GM21515 (cell line): ENCODE measurements at regions not wholly inside any gene's neighbourhood (a gene's known extent, or its start where the extent isn't known, plus 50 kb on each side); places are given as distances from the start of the nearest gene placed in this dataset.

Source experiments
- ATAC-seq: cut with Tn5 transposase; IDR thresholded peaks from one replicate; pipeline ENCODE4 v1.9.1; 2021; ENCODE audit not compliant: unreplicated experiment

DNA sequence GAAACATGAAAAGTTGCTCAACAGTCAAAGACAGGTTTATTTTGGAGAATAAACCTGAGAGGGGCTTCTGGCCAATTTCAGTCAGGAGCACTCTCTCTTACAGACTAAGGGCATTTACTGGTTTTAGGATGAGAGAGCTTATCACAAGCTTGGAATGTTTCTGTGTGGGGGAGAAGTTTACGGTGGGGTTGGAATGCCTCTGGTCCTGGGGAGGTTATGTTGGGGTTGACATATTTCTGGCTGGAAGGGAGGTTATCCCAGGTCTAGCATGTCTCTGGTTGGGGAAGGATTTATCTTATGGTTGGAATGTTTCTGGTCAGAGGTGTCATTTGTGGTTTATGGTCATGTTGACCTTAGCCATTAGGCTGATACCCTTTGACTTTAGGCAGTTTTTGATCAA is 1867.3 kb downstream of the EFNA5 start:
- ATAC-seq, result no peak

DNA sequence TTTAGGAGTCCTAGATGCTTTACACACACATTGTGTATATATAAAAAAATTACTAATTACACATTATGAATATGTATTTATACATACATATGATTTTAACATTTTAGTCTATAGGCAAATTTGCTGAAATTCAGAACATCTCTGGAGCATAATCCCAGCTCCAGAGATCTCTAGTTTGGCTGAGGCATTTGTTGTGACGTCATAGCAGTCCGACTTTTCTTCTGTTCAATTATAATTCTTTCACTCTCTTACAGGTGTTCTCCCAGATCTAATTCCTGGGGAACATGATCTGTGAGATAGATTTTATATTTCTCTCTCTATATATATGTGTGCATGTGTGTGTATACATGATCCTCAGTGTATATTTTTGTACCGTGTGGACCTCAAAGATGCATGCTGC is 1876.2 kb downstream of the EFNA5 start:
- no peak for ATAC-seq

DNA sequence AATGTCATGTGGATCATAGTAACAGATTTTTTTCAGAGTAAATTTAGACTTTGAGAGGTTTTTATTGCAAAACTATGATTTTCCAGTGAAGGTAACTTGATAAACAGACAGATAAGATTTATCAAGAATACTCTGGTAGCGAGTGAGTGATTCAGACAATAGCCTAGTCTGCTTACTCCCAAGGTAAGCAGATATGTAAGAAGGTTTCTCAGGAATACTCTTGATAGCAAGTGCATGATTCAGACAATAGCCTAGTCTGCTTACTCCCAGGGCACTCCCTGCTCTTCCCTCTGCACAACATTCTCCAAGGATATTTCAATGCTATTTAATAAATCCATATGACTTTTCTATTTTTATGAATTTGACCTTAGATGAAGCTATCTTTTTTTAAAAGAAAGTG is 1881.5 kb downstream of the EFNA5 start:
- no peak for ATAC-seq

DNA sequence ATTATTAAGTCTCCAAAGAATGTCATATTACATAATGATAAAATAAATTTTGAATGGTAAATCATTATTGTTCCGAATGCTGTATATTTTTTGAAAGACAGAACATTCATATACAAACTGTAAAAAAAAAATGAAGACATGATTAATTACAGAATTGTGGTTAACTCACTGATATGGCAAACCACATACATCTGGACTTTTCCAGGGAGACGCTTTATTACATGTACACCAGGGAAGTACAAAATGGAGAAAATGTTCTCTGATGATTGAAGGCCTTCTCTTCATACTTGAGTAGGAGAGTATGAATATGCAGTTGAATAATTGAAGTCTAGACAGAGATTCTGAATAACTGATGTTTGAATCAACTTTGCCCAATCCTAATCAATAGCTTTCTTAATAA is 1886.9 kb downstream of the EFNA5 start:
- no peak for ATAC-seq

DNA sequence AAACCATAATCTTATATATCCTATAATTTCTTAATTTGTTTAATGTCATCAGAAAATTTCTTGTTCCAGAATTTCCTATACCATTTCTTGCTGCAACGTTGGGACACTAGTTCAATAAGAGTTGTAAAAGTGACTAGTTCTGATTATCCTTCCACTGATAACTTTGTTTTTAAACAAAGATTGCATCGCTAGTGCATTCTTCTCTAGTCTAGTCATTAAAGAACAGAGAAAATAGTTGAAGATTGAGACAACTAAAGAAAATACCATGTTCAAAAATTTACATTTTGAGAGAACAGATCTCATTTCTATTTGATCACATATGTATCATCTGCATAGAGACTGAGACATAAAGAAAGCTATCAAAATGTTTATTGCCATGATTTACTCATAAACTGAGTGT is 1888.2 kb downstream of the EFNA5 start:
- no peak for ATAC-seq

DNA sequence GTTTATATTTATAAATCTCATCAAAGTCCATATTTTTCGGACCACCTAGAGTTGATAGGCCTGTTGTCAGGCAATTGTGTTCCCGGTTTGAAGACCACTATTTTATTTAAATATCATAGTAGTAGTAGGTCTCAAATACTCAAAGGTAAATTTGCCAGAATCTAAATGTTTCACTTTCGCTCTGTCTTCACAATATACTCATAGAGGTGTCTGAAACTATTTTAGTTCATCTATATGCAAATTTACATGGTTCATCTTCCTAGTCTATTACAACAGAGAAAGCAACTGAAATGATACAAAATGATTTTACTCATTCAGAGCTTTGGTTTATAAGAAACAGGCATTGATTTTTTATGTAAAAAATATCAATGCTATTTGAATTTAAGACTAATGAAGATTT is 1897.5 kb downstream of the EFNA5 start:
- no peak for ATAC-seq

DNA sequence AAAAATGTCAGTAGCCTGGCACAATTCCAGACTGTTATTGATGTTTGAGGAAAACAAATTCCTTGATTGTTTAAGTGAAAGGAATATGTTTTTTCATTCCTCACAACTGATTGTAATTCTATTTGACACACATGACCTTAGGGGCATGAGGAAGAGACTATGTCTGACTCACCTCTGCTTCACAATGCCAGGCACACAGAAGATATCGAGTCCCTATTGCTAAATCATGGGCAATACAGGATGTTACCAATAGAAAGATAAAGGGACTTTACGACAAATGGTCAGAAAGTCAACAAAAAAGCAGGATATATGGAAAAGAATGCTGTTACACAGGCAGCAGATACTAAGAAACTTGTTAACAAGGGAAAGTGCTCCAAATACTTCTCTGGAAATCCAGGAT is 1903.5 kb downstream of the EFNA5 start:
- no peak for ATAC-seq

DNA sequence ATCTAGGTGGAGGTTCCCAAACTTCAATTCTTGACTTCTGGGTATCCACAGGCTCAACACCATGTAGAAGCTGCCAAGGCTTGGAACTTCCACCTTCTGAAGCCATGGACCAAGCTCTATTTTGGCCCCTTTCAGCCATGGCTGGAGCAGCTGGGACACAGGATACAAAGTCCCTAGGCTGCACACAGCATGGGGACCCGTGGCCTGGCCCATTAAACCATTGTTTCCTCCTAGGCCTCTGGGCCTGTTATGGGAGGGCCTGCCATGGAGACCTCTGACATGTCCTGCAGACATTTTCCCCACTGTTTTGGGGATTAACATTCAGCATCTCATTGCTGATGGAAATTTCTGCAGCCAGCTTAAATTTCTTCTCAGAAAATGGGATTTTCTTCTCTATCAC is 1908.0 kb downstream of the EFNA5 start:
- no peak for ATAC-seq

DNA sequence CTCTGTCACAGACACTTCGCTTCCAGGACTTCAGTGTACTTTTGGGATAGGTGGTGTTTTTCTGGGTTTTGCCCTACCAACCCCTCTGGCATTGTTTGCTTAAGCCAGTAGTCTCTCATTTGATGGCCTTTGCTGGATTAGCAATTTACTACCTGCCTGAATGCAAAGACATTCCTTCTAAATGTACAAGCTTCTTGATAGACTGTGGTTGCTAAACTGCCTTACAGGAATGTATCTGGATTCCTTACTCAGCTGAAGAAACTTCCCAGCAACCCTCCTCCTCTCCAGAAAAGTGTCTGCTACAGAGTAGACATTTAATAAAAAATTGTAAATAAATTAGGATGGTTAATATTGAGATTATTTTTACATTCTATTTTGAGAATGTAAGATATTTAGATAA is 1916.7 kb downstream of the EFNA5 start:
- ATAC-seq, result no peak

DNA sequence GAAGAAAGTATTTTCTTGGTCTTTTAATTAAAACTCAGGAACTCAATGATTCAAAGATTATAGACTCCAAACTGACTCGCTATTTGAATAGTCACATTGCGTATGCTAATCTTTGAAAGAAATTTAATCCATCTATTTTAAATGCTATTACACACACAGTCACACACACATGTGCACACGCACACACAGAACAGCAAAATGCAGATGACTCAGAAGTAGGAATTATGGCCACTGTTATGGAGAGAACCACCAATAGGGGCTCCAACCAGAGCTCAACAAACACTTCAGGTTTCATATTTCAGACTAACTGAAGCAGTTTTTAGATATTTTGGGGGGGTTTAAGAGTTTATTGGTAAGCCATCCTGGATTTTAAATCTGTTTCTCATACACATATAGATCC is 1917.9 kb downstream of the EFNA5 start:
- no peak for ATAC-seq

DNA sequence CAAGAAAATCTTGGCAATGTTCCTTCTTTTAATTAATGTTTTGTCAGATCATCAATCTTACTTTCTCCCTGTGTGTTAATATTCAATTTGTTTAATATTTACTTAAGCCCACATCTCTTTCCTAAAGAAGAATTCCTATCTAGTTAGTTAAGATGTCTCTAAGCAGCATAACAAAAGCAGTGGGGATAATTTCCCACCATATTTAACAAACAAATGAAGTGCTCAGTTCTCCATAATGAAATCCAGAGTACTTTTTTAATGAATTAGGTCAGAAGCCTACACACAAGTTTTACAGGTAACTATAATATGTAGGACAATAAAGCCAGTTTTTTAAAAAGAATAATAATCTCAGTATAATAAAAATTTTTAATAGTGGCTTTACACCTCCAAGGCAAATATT is 1918.8 kb downstream of the EFNA5 start:
- ATAC-seq, result no peak

DNA sequence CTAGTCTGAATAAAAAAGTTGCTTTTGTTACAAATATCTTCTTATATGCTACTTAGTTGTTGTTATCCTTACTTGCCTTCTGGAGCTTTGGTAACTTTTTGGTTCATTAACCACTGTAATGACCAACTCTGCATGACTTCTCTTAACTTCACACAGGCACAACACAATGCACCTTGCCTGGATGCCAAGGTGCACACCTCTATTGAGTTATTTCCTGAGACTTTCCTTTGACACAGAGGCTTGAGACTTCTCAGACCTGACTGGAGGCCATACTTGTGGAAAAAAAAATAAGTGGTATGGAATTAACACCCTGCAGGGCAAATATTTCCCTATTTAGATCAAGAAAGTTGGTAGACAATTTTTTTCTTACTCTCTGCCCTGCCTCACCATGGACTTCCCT is 1925.6 kb downstream of the EFNA5 start:
- ATAC-seq, result no peak

DNA sequence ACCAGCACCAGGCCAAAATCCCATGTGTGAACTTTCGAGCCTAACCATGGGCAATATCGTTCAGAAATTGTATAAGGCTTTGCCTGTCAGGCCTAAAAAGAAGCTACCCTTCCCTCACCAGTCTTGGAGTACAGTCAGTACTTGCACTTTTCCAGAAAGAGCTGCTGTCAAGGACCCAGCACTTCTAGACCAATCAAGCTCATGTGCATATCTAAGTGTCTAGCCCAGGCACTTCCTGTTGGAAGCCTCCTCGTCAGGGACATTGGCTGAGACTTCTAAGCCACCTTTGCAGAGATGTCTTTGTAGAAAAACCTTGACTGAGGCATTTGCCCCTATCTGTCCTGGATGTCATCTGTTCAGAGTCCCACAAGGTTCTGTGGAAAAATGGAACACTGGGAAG is 1930.5 kb downstream of the EFNA5 start:
- no peak for ATAC-seq

DNA sequence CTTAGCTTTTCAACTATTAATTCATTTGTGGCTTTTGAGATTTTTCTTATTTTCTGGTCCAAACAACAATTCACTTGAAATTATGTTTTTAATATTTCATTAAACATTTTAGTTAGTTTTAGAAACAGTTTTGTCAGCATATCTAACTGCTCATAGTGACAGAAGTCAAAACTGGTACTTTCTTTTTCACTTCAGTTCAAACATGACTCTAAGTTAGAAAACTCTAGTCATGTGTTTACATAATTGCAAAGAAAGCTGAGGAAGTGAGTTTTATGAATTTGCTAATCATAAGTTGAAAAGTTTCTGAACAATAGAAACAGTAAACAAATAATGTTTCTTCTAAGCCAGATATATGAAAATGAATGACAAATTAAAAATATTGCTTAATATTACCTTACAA is 1931.0 kb downstream of the EFNA5 start:
- no peak for ATAC-seq

DNA sequence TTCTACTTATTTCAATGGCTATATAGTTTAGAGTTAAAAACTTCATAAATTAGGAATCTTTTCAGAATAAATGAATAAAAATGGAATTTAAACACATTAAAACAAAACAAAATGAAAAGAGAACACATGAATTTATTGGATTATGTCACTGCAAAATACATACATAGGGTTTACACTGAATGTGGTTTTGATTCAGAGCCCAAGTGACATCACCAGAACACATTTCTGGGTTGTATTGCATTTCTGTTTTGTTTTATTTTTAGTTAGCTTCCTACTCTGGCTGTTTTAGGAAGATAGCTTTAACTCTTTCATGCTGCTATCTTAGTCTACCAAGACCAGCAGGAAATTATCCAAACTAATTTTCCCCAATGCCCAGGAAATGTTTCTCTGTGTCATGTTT is 1935.0 kb downstream of the EFNA5 start:
- ATAC-seq, result no peak

DNA sequence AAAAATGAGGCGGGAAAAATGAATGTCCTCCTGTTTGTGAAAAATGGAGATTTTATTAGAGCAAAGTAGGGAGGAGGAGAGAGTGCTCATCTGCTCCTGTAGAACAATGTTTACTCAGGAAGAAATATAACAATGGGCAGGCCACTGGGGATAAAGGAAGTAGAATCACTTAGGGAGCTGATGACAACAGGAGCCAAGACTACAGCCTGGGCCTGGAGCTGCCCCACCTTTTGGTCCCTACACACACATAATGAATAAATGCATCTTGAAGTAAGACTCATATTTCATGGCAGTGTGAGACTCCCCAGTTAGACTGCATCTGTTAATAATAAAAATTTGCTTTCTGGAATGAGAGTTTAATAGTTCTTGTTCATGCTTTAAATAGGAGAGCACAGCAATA is 1939.8 kb downstream of the EFNA5 start:
- ATAC-seq, result no peak

DNA sequence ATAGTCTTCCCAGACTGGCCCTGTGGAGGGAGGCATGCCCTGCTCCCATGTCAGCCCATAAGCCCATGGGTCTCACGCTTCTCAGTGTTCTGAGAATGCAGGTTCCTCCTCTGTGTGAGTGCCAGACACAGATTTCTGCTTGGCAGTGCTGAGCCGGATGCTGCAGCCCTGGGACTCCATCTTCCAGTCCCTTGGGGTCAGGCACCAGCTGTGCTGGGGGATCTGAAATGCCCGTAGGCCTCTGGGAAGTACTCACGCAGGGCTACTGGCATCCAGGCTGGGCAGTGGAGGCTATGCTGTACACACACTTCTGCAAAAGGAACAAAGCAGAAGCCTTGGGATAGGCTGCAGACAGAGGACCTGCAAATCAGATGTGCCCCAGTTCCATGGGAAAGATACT is 1944.6 kb downstream of the EFNA5 start:
- ATAC-seq, result no peak

DNA sequence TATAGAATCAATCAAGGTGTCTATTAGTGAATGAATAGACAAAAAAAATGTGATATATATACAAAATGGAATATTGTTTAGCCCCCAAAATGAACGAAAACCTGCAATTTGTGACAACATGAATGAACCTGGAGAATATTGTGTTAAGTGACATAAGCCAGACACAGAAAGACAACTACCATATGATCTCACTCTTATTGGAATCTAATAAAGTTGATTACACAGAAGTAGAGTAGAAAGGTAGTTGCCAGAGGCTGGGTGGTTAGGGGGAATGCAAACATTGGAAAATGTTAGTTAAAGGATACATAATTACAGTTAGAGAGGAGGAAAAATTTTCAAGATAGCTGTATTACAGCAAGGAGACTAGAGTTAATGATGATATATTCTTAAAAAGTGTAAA is 1962.3 kb downstream of the EFNA5 start:
- ATAC-seq, result no peak

DNA sequence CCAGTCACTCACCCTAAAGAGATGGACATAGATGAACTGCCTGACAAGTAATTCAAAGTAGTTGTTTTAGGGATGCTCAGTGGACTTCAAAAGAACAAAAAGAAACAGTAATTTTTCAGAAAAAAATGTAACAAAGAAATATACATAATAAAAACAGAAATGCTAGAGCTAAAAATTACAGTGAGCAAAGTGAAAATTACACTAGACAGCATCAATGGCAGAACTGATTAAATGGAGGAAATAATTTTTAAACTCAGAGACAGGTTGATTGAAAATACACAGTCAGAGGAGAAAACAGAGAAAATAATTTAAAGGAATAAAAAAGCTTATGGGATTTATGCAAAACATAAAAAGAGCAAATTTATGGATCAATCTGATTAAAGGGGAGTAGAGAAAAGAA is 1968.4 kb downstream of the EFNA5 start:
- ATAC-seq, result no peak

DNA sequence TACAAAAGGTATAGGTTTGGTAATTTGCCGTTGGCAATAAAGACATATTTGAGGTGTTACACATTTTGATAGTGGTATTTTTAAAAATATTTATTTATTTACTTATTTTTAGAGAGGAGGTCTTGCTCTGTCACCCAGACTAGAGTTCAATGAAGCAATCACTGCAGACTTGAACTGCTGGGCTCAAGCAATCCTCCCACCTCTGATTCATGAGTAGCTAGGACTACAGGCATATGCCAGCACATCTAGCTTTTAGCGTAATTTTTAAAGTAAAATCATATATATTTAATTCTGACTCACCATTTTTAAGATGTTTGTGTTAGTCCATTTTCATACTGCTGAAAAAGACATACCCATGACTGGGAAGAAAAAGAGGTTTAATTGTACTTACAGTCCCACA is 1974.3 kb downstream of the EFNA5 start:
- no peak for ATAC-seq

DNA sequence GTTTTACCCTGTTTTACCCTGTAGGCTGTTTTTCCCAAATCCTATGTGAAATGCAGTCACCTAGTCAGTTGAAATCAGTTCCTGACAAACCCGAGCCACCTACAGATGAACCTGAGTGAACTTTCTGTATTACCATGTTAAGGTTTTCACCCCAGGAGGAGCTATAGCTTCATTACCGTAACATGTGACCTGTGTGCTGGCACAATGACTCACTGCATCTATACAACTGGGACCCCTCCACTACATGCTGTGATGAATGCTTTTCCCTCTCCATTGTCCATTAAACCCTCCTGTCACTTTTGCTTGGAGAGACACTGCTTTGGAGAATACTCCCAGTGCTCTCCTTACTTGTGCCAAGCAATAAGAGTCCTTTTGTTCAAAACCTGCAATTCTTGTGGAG is 1974.8 kb downstream of the EFNA5 start:
- no peak for ATAC-seq

DNA sequence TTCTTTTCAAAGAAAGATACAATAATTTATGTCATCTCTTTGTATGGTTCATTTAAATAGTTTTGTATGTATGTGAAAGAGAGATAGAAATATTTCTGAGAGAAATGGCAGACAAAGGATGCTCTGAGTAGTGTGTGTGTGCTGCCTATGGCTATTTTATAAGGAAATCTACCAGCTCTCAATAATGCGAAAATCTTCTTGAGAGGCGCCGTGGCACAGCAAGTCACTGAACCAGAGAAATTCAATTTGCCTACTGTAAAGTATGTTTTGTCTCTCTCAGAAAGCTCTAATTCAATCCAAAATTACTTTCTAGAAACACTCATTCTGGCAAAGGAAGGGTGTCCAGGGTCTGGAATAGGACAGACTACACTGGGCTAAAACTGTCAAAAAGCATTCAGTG is 1981.1 kb downstream of the EFNA5 start:
- ATAC-seq, result no peak

DNA sequence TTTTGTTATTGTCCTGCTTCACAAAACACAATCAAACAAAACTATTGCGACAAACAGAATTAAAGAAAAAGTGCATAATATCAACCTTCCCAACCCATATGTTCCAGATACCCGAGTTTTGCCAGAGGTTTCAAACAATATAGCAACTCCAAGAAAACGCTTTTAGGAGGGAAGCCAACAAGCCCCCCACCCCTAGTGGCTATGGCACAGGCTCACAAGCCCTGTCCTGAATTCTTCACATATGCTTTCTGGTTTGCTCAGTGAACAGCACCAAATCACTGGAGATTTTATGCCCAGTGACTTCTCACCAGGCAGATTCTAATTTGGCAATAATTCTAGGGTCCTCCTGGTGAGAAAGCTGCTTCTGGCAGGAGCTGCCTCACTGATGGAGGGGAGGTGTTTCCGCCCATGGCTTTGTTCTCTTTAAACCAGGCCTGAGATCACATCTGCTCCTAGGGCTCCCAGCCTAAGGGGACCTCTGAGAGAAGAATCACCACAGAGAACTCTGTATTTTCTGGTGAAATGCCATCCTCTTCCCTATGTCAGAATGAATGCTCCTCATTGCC is 1982.4 kb downstream of the EFNA5 start:
- no peak for ATAC-seq

DNA sequence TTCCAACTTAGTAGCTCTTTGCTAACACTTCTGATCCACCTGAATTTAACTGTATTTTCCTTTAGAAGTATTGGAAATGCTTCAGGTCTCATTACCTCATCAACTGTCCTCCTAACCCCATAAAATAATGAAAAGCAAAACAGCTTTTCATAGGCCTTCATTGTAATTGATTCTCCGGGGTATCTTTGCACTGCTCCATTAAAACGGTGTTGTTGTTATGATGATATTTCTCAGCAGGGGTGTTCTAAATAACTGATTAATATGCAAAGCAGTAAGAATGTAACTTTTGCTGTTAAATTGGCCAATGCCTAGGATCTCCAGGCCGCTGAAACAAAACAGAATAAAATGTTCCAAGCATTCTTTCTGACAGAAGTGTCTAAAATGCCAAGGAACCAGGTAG is 1983.2 kb downstream of the EFNA5 start:
- ATAC-seq, result no peak
